Liver (tissue), 8 donors: ENCODE measurements at regions not wholly inside any gene's neighbourhood (a gene's known extent, or its start where the extent isn't known, plus 50 kb on each side); places are given as distances from the start of the nearest gene placed in this dataset.

Experiments
- DNase-seq: peaks from one replicate; pipeline ENCODE4 v3.0.0-alpha.2; 2017; ENCODE audit warnings: low spot score
- H3K27ac ChIP-seq, 2 donors: one replicate each; pipeline ENCODE4 v1.7.0; 2013; ENCODE audit warnings: inconsistent platforms in 2 of 2, low read length in 2 of 2, control low read depth in 1 of 2, low read depth in 1 of 2, mild to moderate bottlenecking in 1 of 2
- H3K27me3 ChIP-seq, 4 donors: one replicate each; pipeline versions ENCODE4 v1.6.1 to v1.7.0; 2013; ENCODE audit warnings: low read length in 3 of 4, inconsistent platforms in 1 of 4, mild to moderate bottlenecking in 1 of 4, moderate library complexity in 1 of 4; ENCODE audit not compliant: control insufficient read depth in 4 of 4, insufficient read depth in 4 of 4
- H3K36me3 ChIP-seq, 4 donors: one replicate each; pipeline versions ENCODE4 v1.6.1 to v1.7.0; 2013; ENCODE audit warnings: low read length in 3 of 4, mild to moderate bottlenecking in 3 of 4, low read depth in 1 of 4, moderate library complexity in 1 of 4; ENCODE audit not compliant: control insufficient read depth in 4 of 4, insufficient read depth in 3 of 4
- H3K4me1 ChIP-seq, 4 donors: one replicate each; pipeline versions ENCODE4 v1.6.1 to v1.7.0; 2013; ENCODE audit warnings: low read length in 3 of 4, mild to moderate bottlenecking in 3 of 4, moderate library complexity in 1 of 4; ENCODE audit not compliant: control insufficient read depth in 4 of 4, insufficient read depth in 4 of 4
- H3K4me3 ChIP-seq, 3 donors: one replicate each; pipeline versions ENCODE4 v1.6.1 to v1.7.0; 2013; ENCODE audit warnings: low read length in 3 of 3, control low read depth in 1 of 3, low read depth in 1 of 3, mild to moderate bottlenecking in 1 of 3
- H3K9ac ChIP-seq, 2 donors: one replicate each; pipeline ENCODE4 v1.7.0; 2013; ENCODE audit warnings: low read length in 2 of 2, mild to moderate bottlenecking in 2 of 2, moderate library complexity in 2 of 2, control low read depth in 1 of 2, low read depth in 1 of 2
- H3K9me3 ChIP-seq, 4 donors: one replicate each; pipeline versions ENCODE4 v1.6.1 to v1.7.0; 2013; ENCODE audit warnings: low read length in 3 of 4; ENCODE audit not compliant: control insufficient read depth in 4 of 4
- ATF3 ChIP-seq: IDR thresholded peaks from 2 replicates; pipeline ENCODE4 v1.6.1; 2016; ENCODE audit warnings: antibody characterized with exemption
- CTCF ChIP-seq: fragments of 150-350 bp; IDR thresholded peaks from 2 replicates; pipeline ENCODE4 v1.5.1; 2017; ENCODE audit warnings: improper control_type of control experiment, low read depth, low read length; ENCODE audit not compliant: missing input control
- EGR1 ChIP-seq, 2 donors: IDR thresholded peaks; 2 replicates each; pipeline ENCODE4 v1.6.1; 2016 to 2018; ENCODE audit warnings: antibody characterized with exemption in 2 of 2, low read depth in 2 of 2
- FOXA2 ChIP-seq: IDR thresholded peaks from 2 replicates; pipeline ENCODE4 v1.6.1; 2016; ENCODE audit warnings: antibody characterized with exemption
- HNF4A ChIP-seq, 2 donors: conservative IDR thresholded peaks; 2 replicates each; pipeline ENCODE4 v1.6.1; 2016; ENCODE audit warnings: antibody characterized with exemption in 2 of 2, mild to moderate bottlenecking in 2 of 2
- HNF4G ChIP-seq: IDR thresholded peaks from 2 replicates; pipeline ENCODE4 v1.6.1; 2016; ENCODE audit warnings: antibody characterized with exemption
- JUND ChIP-seq, 2 donors: IDR thresholded peaks; 2 replicates each; pipeline ENCODE4 v1.6.1; 2016; ENCODE audit warnings: antibody characterized with exemption in 2 of 2
- MAX ChIP-seq: IDR thresholded peaks from 2 replicates; pipeline ENCODE4 v1.6.1; 2016; ENCODE audit warnings: antibody characterized with exemption
- RAD21 ChIP-seq, 2 donors: IDR thresholded peaks; 2 replicates each; pipeline ENCODE4 v1.6.1; 2016; ENCODE audit warnings: antibody characterized with exemption in 2 of 2, mild to moderate bottlenecking in 2 of 2
- REST ChIP-seq: IDR thresholded peaks from 2 replicates; pipeline ENCODE4 v1.6.1; 2016; ENCODE audit warnings: antibody characterized with exemption, mild to moderate bottlenecking
- RXRA ChIP-seq, 2 donors: IDR thresholded peaks; 2 replicates each; pipeline ENCODE4 v1.6.1; 2017 to 2018; ENCODE audit warnings: antibody characterized with exemption in 2 of 2, mild to moderate bottlenecking in 1 of 2
- SP1 ChIP-seq: IDR thresholded peaks from 2 replicates; pipeline ENCODE4 v1.6.1; 2018; ENCODE audit warnings: antibody characterized with exemption, mild to moderate bottlenecking
- TAF1 ChIP-seq: conservative IDR thresholded peaks from 2 replicates; pipeline ENCODE4 v1.6.1; 2016; ENCODE audit warnings: antibody characterized with exemption, mild to moderate bottlenecking
- YY1 ChIP-seq: IDR thresholded peaks from 2 replicates; pipeline ENCODE4 v1.6.1; 2016; ENCODE audit warnings: antibody characterized with exemption, mild to moderate bottlenecking
- ZBTB33 ChIP-seq: IDR thresholded peaks from 2 replicates; pipeline ENCODE4 v1.6.1; 2016; ENCODE audit warnings: antibody characterized with exemption
- WGBS: extraction: QIAGEN DNeasy Blood & Tissue Kit; methylation state at CpG from one replicate; pipeline ENCODE4 v1.1.7; 2013; 5-methylcytosine and 5-hydroxymethylcytosine counted together
- donor health status: healthy.
- donor health status: healthy.
- donor health status: healthy.
- donor health status: healthy.
- donor health status: healthy.

- Histone ChIP-seq H3K27ac (no peak overlapping the region), H3K4me1 (peaks cover 0 to 9% (median 1%) of the 10 kb centered on the region in 4 donors), H3K9me3 (no peaks in the 10 kb centered on the region), H3K4me3 (no peak overlapping the region), H3K9ac (no peak overlapping the region), H3K36me3 (no peaks in the 10 kb centered on the region), H3K27me3 (no peaks in the 10 kb centered on the region)
- DNase-seq: no peak
- 96% methylated on average over 1 of the region's 1 CpG for WGBS
- TF ChIP-seq JUND (IDR thresholded peaks at IDR 0.05): no peak
- no peak for TF ChIP-seq FOXA2
Measured at GRCh38 chr1:56324504-56324903, 254.9 kb downstream of the PLPP3 start.

- Histone ChIP-seq H3K27ac (no peak overlapping the region), H3K4me3 (no peak overlapping the region), H3K27me3 (no peaks in the 10 kb centered on the region), H3K36me3 (no peaks in the 10 kb centered on the region), H3K9ac (no peak overlapping the region), H3K9me3 (no peaks in the 10 kb centered on the region), H3K4me1 (no peaks in the 10 kb centered on the region)
- TF ChIP-seq CTCF: no peak
- TF ChIP-seq ATF3: no peak
- no peak for TF ChIP-seq RXRA (IDR thresholded peaks at IDR 0.05)
- no peak for DNase-seq
- WGBS: 95% methylated on average over 3 of the region's 3 CpGs
Measured at GRCh38 chr1:56322211-56322610, 257.2 kb downstream of the PLPP3 start.

GRCh38 chr1:56321150-56321490 is 258.2 kb downstream of the PLPP3 start:
- no peak overlapping the region for H3K27ac ChIP-seq
- no peaks in the 10 kb centered on the region for H3K9me3 ChIP-seq
- no peaks in the 10 kb centered on the region for H3K36me3 ChIP-seq
- no peaks in the 10 kb centered on the region for H3K4me1 ChIP-seq
- H3K4me3 ChIP-seq: no peak overlapping the region
- TF ChIP-seq ATF3 (no peak), REST (no peak), MAX (no peak), EGR1 (IDR thresholded peaks at IDR 0.05; ENCODE audit: low read depth in 2 of 2) (no peak), TAF1 (no peak), HNF4G (no peak), ZBTB33 (no peak), SP1 (no peak), JUND (IDR thresholded peaks at IDR 0.05) (no peak), RAD21 (IDR thresholded peaks at IDR 0.05) (no peak), HNF4A (conservative IDR thresholded peaks at IDR 0.05) (no peak), YY1 (no peak)
- WGBS: 96% methylated on average over 4 of the region's 4 CpGs
- H3K27me3 ChIP-seq: no peaks in the 10 kb centered on the region
- no peak for DNase-seq
- H3K9ac ChIP-seq: no peak overlapping the region
